ENCODE measurements at regions not wholly inside any gene's neighbourhood (a gene's known extent, or its start where the extent isn't known, plus 50 kb on each side); places are given as distances from the start of the nearest gene placed in this dataset.
"Not testable (repeated sequence)": the region's sequence is repeated elsewhere in the genome, so short reads cannot be mapped to it uniquely, and the experiment has no call there.

- DNase-seq (ENCODE audit: low read depth in 2 of 2) = not testable (repeated sequence)
These were observed 50.2 kb upstream of the FCGR2A start for GRCh38 chr1:161454865-161455707.

GRCh38 chr1:161453950-161454864 lies 51.0 kb upstream of the FCGR2A start:
- not testable (repeated sequence) for DNase-seq (ENCODE audit: low read depth in 2 of 2)

GRCh38 chr1:161451698-161452348 lies 53.4 kb upstream of the FCGR2A start:
- DNase-seq (ENCODE audit: low read depth in 2 of 2) = not testable (repeated sequence)

GRCh38 chr1:161447760-161448332 lies 57.4 kb upstream of the FCGR2A start:
- not testable (repeated sequence) for DNase-seq (ENCODE audit: low read depth in 2 of 2)

- not testable (repeated sequence) for DNase-seq (ENCODE audit: low read depth in 2 of 2)
These were observed 58.1 kb upstream of the FCGR2A start for GRCh38 chr1:161447040-161447759.

GRCh38 chr1:161444725-161445124 lies 60.5 kb upstream of the FCGR2A start:
- peak in 1 of 2 donors; percentile 8 for DNase-seq (ENCODE audit: low read depth in 2 of 2)

GRCh38 chr1:161444255-161444654 lies 61.0 kb upstream of the FCGR2A start:
- not testable (repeated sequence) for DNase-seq (ENCODE audit: low read depth in 2 of 2)

- DNase-seq (ENCODE audit: low read depth in 2 of 2) = peak; percentile 12 to 25
These were observed 64.9 kb upstream of the FCGR2A start for GRCh38 chr1:161440312-161440894.

- DNase-seq (ENCODE audit: low read depth in 2 of 2) = no peak
These were observed 65.7 kb upstream of the FCGR2A start for GRCh38 chr1:161439280-161440232.

GRCh38 chr1:161433191-161433590 lies 65.5 kb upstream of the CFAP126 start:
- not testable (repeated sequence) for DNase-seq (ENCODE audit: low read depth in 2 of 2)

- DNase-seq (ENCODE audit: low read depth in 2 of 2) = no peak
These were observed 64.4 kb upstream of the CFAP126 start for GRCh38 chr1:161432091-161432490.

GRCh38 chr1:161427733-161428516 lies 60.2 kb upstream of the CFAP126 start:
- no peak for DNase-seq (ENCODE audit: low read depth in 2 of 2)

GRCh38 chr1:161422914-161423313 lies 55.2 kb upstream of the CFAP126 start:
- not testable (repeated sequence) for DNase-seq (ENCODE audit: low read depth in 2 of 2)

- DNase-seq (ENCODE audit: low read depth in 2 of 2) = no peak
These were observed 53.8 kb upstream of the CFAP126 start for GRCh38 chr1:161421456-161421855.

GRCh38 chr1:161420763-161421455 lies 53.2 kb upstream of the CFAP126 start:
- no peak for DNase-seq (ENCODE audit: low read depth in 2 of 2)

GRCh38 chr1:161417536-161417935 lies 49.9 kb upstream of the CFAP126 start:
- DNase-seq (ENCODE audit: low read depth in 2 of 2) = not testable (repeated sequence)
